OCI-LY1 (cell line): ENCODE measurements at regions not wholly inside any gene's neighbourhood (a gene's known extent, or its start where the extent isn't known, plus 50 kb on each side); places are given as distances from the start of the nearest gene placed in this dataset.

Experiments used
- H2AFZ ChIP-seq: fragments of 200-600 bp; sonication (generic), shearing (Covaris generic); 2 replicates; pipeline ENCODE4 v1.6.0; 2014; ENCODE audit warnings: antibody characterized with exemption, mild to moderate bottlenecking, low read length
- H3F3A ChIP-seq: fragments of 200-600 bp; sonication (generic), shearing (Covaris generic); 2 replicates; pipeline ENCODE4 v1.6.0; 2014; ENCODE audit warnings: mild to moderate bottlenecking, antibody characterized with exemption, low read length, moderate library complexity; ENCODE audit not compliant: insufficient read depth
- H3K27ac ChIP-seq: fragments of 200-600 bp; sonication (generic); 2 replicates; pipeline ENCODE4 v1.5.1; 2014; ENCODE audit warnings: low read length, mixed run types, mild to moderate bottlenecking, low read depth; ENCODE audit not compliant: poor library complexity, severe bottlenecking
- H3K27me3 ChIP-seq: fragments of 200-600 bp; sonication (generic); 2 replicates; pipeline ENCODE4 v1.6.0; 2014; ENCODE audit warnings: antibody characterized with exemption, mild to moderate bottlenecking, low read length, moderate library complexity; ENCODE audit not compliant: insufficient read depth
- H3K36me3 ChIP-seq: fragments of 200-600 bp; sonication (generic); 2 replicates; pipeline ENCODE4 v1.6.1; 2014; ENCODE audit warnings: mild to moderate bottlenecking, antibody characterized with exemption, low read length, moderate library complexity, mixed read lengths; ENCODE audit not compliant: insufficient read depth
- H3K4me1 ChIP-seq: fragments of 200-600 bp; sonication (generic); 2 replicates; pipeline ENCODE4 v1.5.1; 2014; ENCODE audit warnings: mild to moderate bottlenecking, low read length, moderate library complexity; ENCODE audit not compliant: insufficient read depth, severe bottlenecking
- H3K4me2 ChIP-seq: fragments of 200-600 bp; sonication (generic), shearing (Covaris generic); 2 replicates; pipeline ENCODE4 v1.6.1; 2014; ENCODE audit warnings: low read length
- H3K4me3 ChIP-seq: fragments of 200-600 bp; sonication (generic); 2 replicates; pipeline ENCODE4 v1.5.1; 2014; ENCODE audit warnings: low read length, low read depth, mild to moderate bottlenecking, mixed read lengths; ENCODE audit not compliant: poor library complexity, severe bottlenecking
- H3K79me2 ChIP-seq: fragments of 200-600 bp; shearing (Covaris generic); 2 replicates; pipeline ENCODE4 v1.6.1; 2016; ENCODE audit warnings: mixed run types, low read length, mixed read lengths; ENCODE audit not compliant: insufficient read depth
- H3K9ac ChIP-seq: fragments of 200-600 bp; sonication (generic), shearing (Covaris generic); 2 replicates; pipeline ENCODE4 v1.6.1; 2014; ENCODE audit warnings: mild to moderate bottlenecking, low read length, mixed read lengths
- H3K9me2 ChIP-seq: fragments of 200-600 bp; sonication (generic), shearing (Covaris generic); 2 replicates; pipeline ENCODE4 v1.6.1; 2014; ENCODE audit warnings: low read depth, mild to moderate bottlenecking, low read length, mixed read lengths
- H3K9me3 ChIP-seq: fragments of 200-600 bp; shearing (Covaris generic); 2 replicates; pipeline ENCODE4 v1.6.1; 2014; ENCODE audit warnings: low read length, mixed read lengths
- H4K20me1 ChIP-seq: fragments of 200-600 bp; sonication (generic), shearing (Covaris generic); 2 replicates; pipeline ENCODE4 v1.6.0; 2016; ENCODE audit warnings: mild to moderate bottlenecking, low read length; ENCODE audit not compliant: insufficient read depth
- CTCF ChIP-seq: fragments of 200-600 bp; sonication (generic), shearing (Covaris generic); IDR thresholded peaks from 2 replicates; pipeline ENCODE4 v1.5.1; 2017; ENCODE audit warnings: mild to moderate bottlenecking, antibody characterized with exemption, low read length, moderate library complexity, mixed read lengths
- EZH2 ChIP-seq: fragments of 200-600 bp; sonication (generic), shearing (Covaris generic); IDR thresholded peaks from 2 replicates; pipeline ENCODE4 v1.8.0; 2017; ENCODE audit warnings: borderline replicate concordance, mixed run types, mild to moderate bottlenecking, antibody characterized with exemption, low read length, moderate library complexity, mixed read lengths

- Histone ChIP-seq H3K79me2 (no peaks in the 10 kb centered on the region), H3F3A (no peaks in the 10 kb centered on the region), H4K20me1 (no peaks in the 10 kb centered on the region), H3K4me1 (no peaks in the 10 kb centered on the region), H3K4me3 (no peak overlapping the region), H3K36me3 (no peaks in the 10 kb centered on the region), H3K27ac (no peak overlapping the region), H3K9me2 (no peaks in the 10 kb centered on the region), H3K9ac (no peak overlapping the region), H3K27me3 (no peaks in the 10 kb centered on the region), H2AFZ (no peak overlapping the region), H3K9me3 (no peaks in the 10 kb centered on the region), H3K4me2 (no peak overlapping the region)
- TF ChIP-seq CTCF (no peak), EZH2 (no peak)
Observed at GRCh38 chr2:194985258-194985657, 671.8 kb upstream of the SLC39A10 start.

GRCh38 chr2:194962254-194962653 lies 694.8 kb upstream of the SLC39A10 start:
- Histone ChIP-seq H3K4me2 (no peak overlapping the region), H3F3A (no peaks in the 10 kb centered on the region), H3K9ac (no peak overlapping the region), H3K4me3 (no peak overlapping the region), H3K36me3 (no peaks in the 10 kb centered on the region), H3K4me1 (no peaks in the 10 kb centered on the region), H2AFZ (no peak overlapping the region), H3K27ac (no peak overlapping the region), H4K20me1 (no peaks in the 10 kb centered on the region), H3K9me2 (no peaks in the 10 kb centered on the region), H3K79me2 (no peaks in the 10 kb centered on the region), H3K27me3 (no peaks in the 10 kb centered on the region), H3K9me3 (no peaks in the 10 kb centered on the region)
- TF ChIP-seq EZH2 (no peak), CTCF (no peak)

GRCh38 chr2:194954218-194954617 lies 702.8 kb upstream of the SLC39A10 start:
- Histone ChIP-seq H3K79me2 (no peaks in the 10 kb centered on the region), H3K36me3 (no peaks in the 10 kb centered on the region), H3K4me1 (no peaks in the 10 kb centered on the region), H4K20me1 (no peaks in the 10 kb centered on the region), H3F3A (no peaks in the 10 kb centered on the region), H3K9me2 (no peaks in the 10 kb centered on the region), H3K27me3 (no peaks in the 10 kb centered on the region), H3K27ac (no peak overlapping the region), H3K9me3 (no peaks in the 10 kb centered on the region), H2AFZ (no peak overlapping the region), H3K4me2 (no peak overlapping the region), H3K4me3 (no peak overlapping the region), H3K9ac (no peak overlapping the region)
- no peak for TF ChIP-seq CTCF
- no peak for TF ChIP-seq EZH2
